CD4-positive, alpha-beta memory T cell (primary cell): ENCODE measurements at regions not wholly inside any gene's neighbourhood (a gene's known extent, or its start where the extent isn't known, plus 50 kb on each side); places are given as distances from the start of the nearest gene placed in this dataset.

Source experiments
- CTCF ChIA-PET: fragments of 350-600 bp; sonication (Branson Sonifier 250); formaldehyde crosslinking; loops from one replicate; lab custom pipeline; 2021; ENCODE audit warnings: inconsistent platforms; ENCODE audit not compliant: partially characterized antibody; lab: Charles Lee
- POLR2A ChIA-PET: fragments of 350-600 bp; sonication (Branson Sonifier 250); formaldehyde crosslinking; loops from one replicate; lab custom pipeline; 2021; ENCODE audit not compliant: partially characterized antibody; lab: Charles Lee
- DNase-seq, 5 donors: peaks; one replicate each; pipeline versions ENCODE4 v3.0.0 to v3.0.0-alpha.2; 2020 to 2022; ENCODE audit warnings: mixed read lengths in 1 of 5
- H3K27ac ChIP-seq: one replicate; pipeline ENCODE4 v1.7.0; 2013; ENCODE audit warnings: low read depth, low read length
- H3K27me3 ChIP-seq: 2 replicates; pipeline ENCODE4 v1.7.0; 2013; ENCODE audit warnings: mild to moderate bottlenecking, low read length, moderate library complexity; ENCODE audit not compliant: insufficient read depth
- H3K36me3 ChIP-seq: 2 replicates; pipeline ENCODE4 v1.7.0; 2013; ENCODE audit warnings: mild to moderate bottlenecking, low read length, moderate library complexity; ENCODE audit not compliant: insufficient read depth
- H3K4me1 ChIP-seq: 2 replicates; pipeline ENCODE4 v1.7.0; 2013; ENCODE audit warnings: mild to moderate bottlenecking, low read length, moderate library complexity; ENCODE audit not compliant: insufficient read depth
- H3K4me3 ChIP-seq, 2 donors: one replicate each; pipeline ENCODE4 v1.7.0; 2013; ENCODE audit warnings: low read length in 2 of 2, mild to moderate bottlenecking in 1 of 2
- H3K9me3 ChIP-seq, 2 donors: one replicate each; pipeline ENCODE4 v1.7.0; 2013; ENCODE audit warnings: low read length in 2 of 2, control low read depth in 1 of 2; ENCODE audit not compliant: control insufficient read depth in 1 of 2
- H3K27ac Mint-ChIP-seq, 7 donors: one replicate each; pipeline ENCODE4 v1.8.0; 2020 to 2021; ENCODE audit warnings: mixed read lengths in 7 of 7, mild to moderate bottlenecking in 6 of 7, inconsistent platforms in 3 of 7, moderate library complexity in 3 of 7
- H3K27me3 Mint-ChIP-seq, 2 donors: one replicate each; pipeline ENCODE4 v1.8.0; 2020 to 2021; ENCODE audit warnings: mixed read lengths in 2 of 2
- H3K36me3 Mint-ChIP-seq, 2 donors: one replicate each; pipeline ENCODE4 v1.8.0; 2020 to 2021; ENCODE audit warnings: mixed read lengths in 2 of 2, inconsistent platforms in 1 of 2, mild to moderate bottlenecking in 1 of 2
- H3K4me1 Mint-ChIP-seq, 4 donors: one replicate each; pipeline ENCODE4 v1.8.0; 2020 to 2021; ENCODE audit warnings: mixed read lengths in 4 of 4, mild to moderate bottlenecking in 1 of 4
- H3K4me3 Mint-ChIP-seq, 8 donors: one replicate each; pipeline ENCODE4 v1.8.0; 2020 to 2021; ENCODE audit warnings: mixed read lengths in 8 of 8, mild to moderate bottlenecking in 7 of 8, moderate library complexity in 6 of 8, inconsistent platforms in 3 of 8
- H3K9me3 Mint-ChIP-seq, 8 donors: one replicate each; pipeline ENCODE4 v1.8.0; 2020 to 2021; ENCODE audit warnings: mixed read lengths in 8 of 8, mild to moderate bottlenecking in 5 of 8, inconsistent platforms in 3 of 8, moderate library complexity in 1 of 8
- intact Hi-C: fragments of 100-400 bp; cut with micrococcal nuclease; formaldehyde crosslinking; loops from one replicate; pipeline ENCODE4 v1.15.1; 2023

- no peak overlapping the region for H3K4me3 ChIP-seq
- no peaks in the 10 kb centered on the region for H3K36me3 Mint-ChIP-seq
- H3K9me3 Mint-ChIP-seq, result peaks cover 0 to 5% (median 0%) of the 10 kb centered on the region in 8 donors
- no peaks in the 10 kb centered on the region for H3K27me3 ChIP-seq
- H3K27ac Mint-ChIP-seq, result no peak overlapping the region
- no peaks in the 10 kb centered on the region for H3K4me1 ChIP-seq
- peaks cover 2 to 4% of the 10 kb centered on the region in 2 donors for H3K27me3 Mint-ChIP-seq
- POLR2A ChIA-PET, result no interaction called here
- DNase-seq, result no peak
- no peaks in the 10 kb centered on the region for H3K36me3 ChIP-seq
- H3K4me3 Mint-ChIP-seq, result no peak overlapping the region
- CTCF ChIA-PET, result interaction anchor here (1.0 kb wide), 1 partner anchor 18 kb away, joined by 3 read pairs; no protein-coding TSS in a partner anchor
- intact Hi-C loops, result no loop called here
- no peaks in the 10 kb centered on the region for H3K9me3 ChIP-seq
- no peak overlapping the region for H3K27ac ChIP-seq
- H3K4me1 Mint-ChIP-seq, result no peaks in the 10 kb centered on the region
These were observed 324.7 kb downstream of the GXYLT1 start for GRCh38 chr12:41819948-41820347.

GRCh38 chr12:41804026-41804425 is 340.6 kb downstream of the GXYLT1 start:
- no peak for DNase-seq
- Mint-ChIP-seq H3K4me3 (no peak overlapping the region), H3K27ac (no peak overlapping the region), H3K27me3 (peaks cover 0 to 3% of the 10 kb centered on the region in 2 donors), H3K4me1 (no peaks in the 10 kb centered on the region), H3K36me3 (no peaks in the 10 kb centered on the region), H3K9me3 (peaks cover 0 to 5% (median 3%) of the 10 kb centered on the region in 8 donors)
- ChIA-PET POLR2A (no interaction called here), CTCF (no interaction called here)
- intact Hi-C loops, result no loop called here
- Histone ChIP-seq H3K4me1 (no peaks in the 10 kb centered on the region), H3K4me3 (no peak overlapping the region), H3K27me3 (no peaks in the 10 kb centered on the region), H3K36me3 (no peaks in the 10 kb centered on the region), H3K27ac (no peak overlapping the region), H3K9me3 (no peaks in the 10 kb centered on the region)

GRCh38 chr12:41802803-41803202 is 341.9 kb downstream of the GXYLT1 start:
- no peak for DNase-seq
- CTCF ChIA-PET, result no interaction called here
- no peaks in the 10 kb centered on the region for H3K9me3 ChIP-seq
- no peak overlapping the region for H3K27ac Mint-ChIP-seq
- no peaks in the 10 kb centered on the region for H3K27me3 ChIP-seq
- H3K4me1 Mint-ChIP-seq, result no peaks in the 10 kb centered on the region
- no peaks in the 10 kb centered on the region for H3K36me3 Mint-ChIP-seq
- no peak overlapping the region for H3K27ac ChIP-seq
- H3K4me3 ChIP-seq, result no peak overlapping the region
- peaks cover 0 to 4% (median 0%) of the 10 kb centered on the region in 8 donors for H3K9me3 Mint-ChIP-seq
- no peaks in the 10 kb centered on the region for H3K4me1 ChIP-seq
- intact Hi-C loops, result no loop called here
- H3K4me3 Mint-ChIP-seq, result no peak overlapping the region
- POLR2A ChIA-PET, result no interaction called here
- H3K27me3 Mint-ChIP-seq, result peaks cover 0 to 1% of the 10 kb centered on the region in 2 donors
- H3K36me3 ChIP-seq, result no peaks in the 10 kb centered on the region

DNA sequence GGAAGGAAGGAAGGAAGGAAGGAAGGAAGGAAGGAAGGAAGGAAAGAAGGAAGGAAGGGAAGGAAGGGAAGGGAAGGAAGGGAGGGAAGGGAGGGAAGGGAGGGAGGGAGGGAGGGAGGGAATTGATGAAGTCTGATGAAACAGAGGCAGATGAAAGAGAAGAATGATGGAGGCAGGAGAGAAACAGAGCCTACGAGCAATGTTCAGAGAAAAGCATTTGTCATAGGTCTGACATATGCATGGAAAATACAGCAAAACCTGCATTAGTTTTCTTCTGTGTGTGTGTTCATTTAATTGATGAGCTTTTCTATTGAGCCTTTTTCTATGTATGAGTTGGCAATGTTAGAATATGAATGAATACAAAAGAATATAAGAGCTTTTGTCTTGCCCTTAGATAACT is 343.4 kb downstream of the GXYLT1 start:
- Histone ChIP-seq H3K36me3 (no peaks in the 10 kb centered on the region), H3K27me3 (no peaks in the 10 kb centered on the region), H3K27ac (no peak overlapping the region), H3K9me3 (no peaks in the 10 kb centered on the region), H3K4me1 (no peaks in the 10 kb centered on the region), H3K4me3 (no peak overlapping the region)
- Mint-ChIP-seq H3K27me3 (no peaks in the 10 kb centered on the region), H3K4me1 (no peaks in the 10 kb centered on the region), H3K36me3 (no peaks in the 10 kb centered on the region), H3K27ac (no peak overlapping the region), H3K9me3 (no peaks in the 10 kb centered on the region), H3K4me3 (no peak overlapping the region)
- ChIA-PET CTCF (no interaction called here), POLR2A (no interaction called here)
- no peak for DNase-seq
- intact Hi-C loops, result no loop called here

DNA sequence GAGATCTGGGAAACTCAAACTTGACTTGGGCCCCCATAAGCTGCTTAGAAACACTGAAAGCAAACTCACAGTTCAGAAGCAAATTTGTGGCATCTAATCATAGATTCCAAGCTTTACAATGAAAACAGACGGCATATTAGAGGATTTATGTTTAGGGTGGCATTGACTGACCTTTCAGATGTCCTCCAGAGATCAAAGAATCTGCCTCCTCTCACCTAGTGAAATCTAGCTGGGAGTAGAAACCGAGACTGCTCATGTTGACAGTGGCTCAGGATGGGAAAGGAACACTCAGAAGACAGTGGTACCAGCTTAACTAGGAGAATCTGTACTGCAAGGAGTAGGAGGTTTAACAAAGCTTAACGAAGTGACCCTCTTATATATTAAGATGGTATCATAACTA is 345.0 kb downstream of the GXYLT1 start:
- H3K36me3 Mint-ChIP-seq, result no peaks in the 10 kb centered on the region
- no peak for DNase-seq
- Histone ChIP-seq H3K9me3 (no peaks in the 10 kb centered on the region), H3K4me1 (no peaks in the 10 kb centered on the region), H3K36me3 (no peaks in the 10 kb centered on the region), H3K4me3 (no peak overlapping the region), H3K27me3 (no peaks in the 10 kb centered on the region), H3K27ac (no peak overlapping the region)
- H3K27me3 Mint-ChIP-seq, result no peaks in the 10 kb centered on the region
- POLR2A ChIA-PET, result no interaction called here
- H3K4me1 Mint-ChIP-seq, result no peaks in the 10 kb centered on the region
- H3K27ac Mint-ChIP-seq, result no peak overlapping the region
- intact Hi-C loops, result no loop called here
- H3K4me3 Mint-ChIP-seq, result no peak overlapping the region
- CTCF ChIA-PET, result no interaction called here
- H3K9me3 Mint-ChIP-seq, result no peaks in the 10 kb centered on the region

DNA sequence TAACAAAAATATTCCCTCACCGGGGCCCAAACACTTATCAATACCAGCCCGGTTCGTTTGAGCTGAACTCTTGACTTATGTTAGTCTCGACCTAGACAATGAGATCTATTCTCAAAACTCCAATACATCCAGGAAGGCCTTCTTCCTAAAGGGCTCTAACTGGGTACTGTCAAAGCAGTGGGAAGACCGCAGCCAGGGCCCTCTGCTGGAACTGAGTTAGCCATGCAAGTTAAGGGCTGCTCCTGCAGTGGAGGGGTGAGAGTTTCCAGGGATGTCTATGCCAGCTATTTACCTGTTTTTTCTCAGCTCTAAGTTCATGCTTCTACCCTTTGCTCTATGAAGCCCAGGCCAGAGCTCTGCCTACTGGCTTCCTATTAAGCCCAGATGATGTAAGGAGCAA is 348.8 kb downstream of the GXYLT1 start:
- no peaks in the 10 kb centered on the region for H3K27me3 ChIP-seq
- ChIA-PET CTCF (no interaction called here), POLR2A (no interaction called here)
- no peaks in the 10 kb centered on the region for H3K4me1 Mint-ChIP-seq
- no peak overlapping the region for H3K27ac Mint-ChIP-seq
- no peaks in the 10 kb centered on the region for H3K36me3 ChIP-seq
- no peak overlapping the region for H3K4me3 Mint-ChIP-seq
- H3K4me1 ChIP-seq, result no peaks in the 10 kb centered on the region
- intact Hi-C loops, result no loop called here
- H3K9me3 Mint-ChIP-seq, result peaks cover 3 to 20% (median 9%) of the 10 kb centered on the region in 8 donors
- H3K27me3 Mint-ChIP-seq, result no peaks in the 10 kb centered on the region
- no peaks in the 10 kb centered on the region for H3K9me3 ChIP-seq
- no peak overlapping the region for H3K4me3 ChIP-seq
- DNase-seq, result no peak
- H3K36me3 Mint-ChIP-seq, result no peaks in the 10 kb centered on the region
- no peak overlapping the region for H3K27ac ChIP-seq

DNA sequence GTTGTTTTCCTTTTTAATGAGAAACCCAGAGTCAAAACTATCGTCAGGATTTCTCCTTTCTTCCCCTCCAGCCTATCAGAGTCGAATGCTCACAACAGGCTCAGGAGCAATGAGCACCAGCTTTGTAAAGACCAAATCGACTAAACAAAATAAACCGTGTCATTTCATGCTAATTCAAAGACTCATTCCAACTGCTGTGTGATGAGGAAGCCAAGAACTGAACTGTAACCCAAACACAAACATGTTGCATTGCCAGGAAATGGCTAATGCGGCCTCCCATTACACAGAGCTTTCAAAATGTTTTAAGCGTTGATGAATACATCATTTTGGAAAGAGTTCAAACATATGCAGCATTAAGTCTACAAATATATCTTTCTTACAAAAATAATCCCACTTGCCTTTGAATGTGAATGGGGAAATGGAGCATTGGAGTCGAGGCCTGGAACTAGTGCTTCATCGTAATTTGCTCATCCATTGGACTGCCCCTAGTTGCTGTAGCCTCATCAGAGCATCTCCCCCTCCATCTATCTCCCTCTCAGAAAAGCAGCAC is 349.5 kb downstream of the GXYLT1 start:
- H3K4me1 Mint-ChIP-seq, result no peaks in the 10 kb centered on the region
- H3K27me3 Mint-ChIP-seq, result no peaks in the 10 kb centered on the region
- no peak overlapping the region for H3K4me3 ChIP-seq
- no peaks in the 10 kb centered on the region for H3K9me3 ChIP-seq
- H3K27ac Mint-ChIP-seq, result no peak overlapping the region
- no peaks in the 10 kb centered on the region for H3K4me1 ChIP-seq
- H3K4me3 Mint-ChIP-seq, result no peak overlapping the region
- no peak for DNase-seq
- intact Hi-C loops, result no loop called here
- H3K36me3 Mint-ChIP-seq, result no peaks in the 10 kb centered on the region
- H3K9me3 Mint-ChIP-seq, result peaks cover 5 to 25% (median 12%) of the 10 kb centered on the region in 8 donors
- H3K27ac ChIP-seq, result no peak overlapping the region
- POLR2A ChIA-PET, result no interaction called here
- no peaks in the 10 kb centered on the region for H3K36me3 ChIP-seq
- CTCF ChIA-PET, result interaction anchor here (0.9 kb wide), 1 partner anchor 229 kb away, joined by 3 read pairs; no protein-coding TSS in a partner anchor
- H3K27me3 ChIP-seq, result no peaks in the 10 kb centered on the region
